ENCODE measurements at regions not wholly inside any gene's neighbourhood (a gene's known extent, or its start where the extent isn't known, plus 50 kb on each side); places are given as distances from the start of the nearest gene placed in this dataset.

DNA sequence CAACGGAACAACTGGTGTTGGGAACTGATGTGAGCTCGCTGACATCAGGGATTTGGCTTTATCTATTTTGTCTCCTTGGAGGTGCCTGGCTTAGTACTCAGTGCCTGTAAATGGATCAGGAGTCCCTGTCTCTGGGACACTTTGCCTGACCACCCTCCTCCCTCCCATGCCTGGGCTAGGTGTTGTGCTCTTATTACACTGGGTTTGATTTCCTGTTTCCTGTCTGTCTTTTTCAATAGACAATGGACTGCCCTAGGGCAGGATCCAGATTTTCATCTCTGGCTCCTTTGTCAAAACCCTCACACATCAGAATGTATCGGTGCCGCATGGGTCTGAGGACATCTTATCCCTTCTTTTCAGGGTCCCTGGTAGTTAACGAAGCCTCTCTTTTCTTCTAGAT is 223.6 kb upstream of the ASIC2 start:
- no peak for DNase-seq

- DNase-seq: no peak
Observed at GRCh38 chr17:33517746-33518145, 224.7 kb upstream of the ASIC2 start.

GRCh38 chr17:33519692-33520091 is 226.6 kb upstream of the ASIC2 start:
- no peak for DNase-seq

- no peak for DNase-seq
Observed at GRCh38 chr17:33520426-33521330, 227.6 kb upstream of the ASIC2 start.

- DNase-seq: no peak
Observed at GRCh38 chr17:33521784-33522183, 228.7 kb upstream of the ASIC2 start.

DNA sequence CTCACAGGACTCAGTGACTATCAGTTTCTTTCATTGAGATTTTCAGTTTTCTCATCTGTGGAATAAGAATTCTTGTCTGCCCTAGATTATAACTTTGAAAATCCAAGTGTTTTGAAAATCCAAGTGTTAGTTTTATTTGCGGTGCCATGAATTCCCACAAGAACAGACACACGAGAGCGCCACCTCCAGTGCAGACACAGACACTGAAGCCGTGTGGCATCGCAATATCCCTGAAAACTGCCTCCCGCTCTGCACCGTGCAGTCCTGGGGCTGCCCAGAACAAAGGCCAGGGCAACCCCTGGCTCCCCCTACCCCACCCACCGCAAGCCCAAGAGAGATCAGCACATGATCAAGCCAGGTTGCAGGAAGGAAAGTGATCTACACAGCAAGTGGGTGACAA is 229.5 kb upstream of the ASIC2 start:
- no peak for DNase-seq

DNA sequence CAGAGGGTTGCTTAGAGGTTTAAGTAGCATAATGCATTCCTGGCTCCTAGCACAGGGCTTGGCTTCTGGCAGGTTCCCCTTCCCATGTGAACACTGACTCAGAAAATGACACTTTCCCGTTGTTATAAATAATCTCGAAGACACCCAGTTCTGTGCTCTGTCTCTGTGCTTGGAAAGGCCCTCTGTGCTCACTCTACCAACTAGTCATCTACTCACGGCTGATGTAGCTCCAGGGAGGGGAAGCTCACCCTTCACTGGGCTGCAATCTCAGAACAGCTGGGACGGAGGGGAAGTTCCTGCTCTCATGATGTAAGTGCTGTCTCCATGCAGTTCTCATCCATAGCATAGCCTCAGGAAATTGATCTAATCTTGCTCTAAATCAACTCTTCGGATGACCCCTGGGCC is 230.5 kb upstream of the ASIC2 start:
- no peak for DNase-seq

DNA sequence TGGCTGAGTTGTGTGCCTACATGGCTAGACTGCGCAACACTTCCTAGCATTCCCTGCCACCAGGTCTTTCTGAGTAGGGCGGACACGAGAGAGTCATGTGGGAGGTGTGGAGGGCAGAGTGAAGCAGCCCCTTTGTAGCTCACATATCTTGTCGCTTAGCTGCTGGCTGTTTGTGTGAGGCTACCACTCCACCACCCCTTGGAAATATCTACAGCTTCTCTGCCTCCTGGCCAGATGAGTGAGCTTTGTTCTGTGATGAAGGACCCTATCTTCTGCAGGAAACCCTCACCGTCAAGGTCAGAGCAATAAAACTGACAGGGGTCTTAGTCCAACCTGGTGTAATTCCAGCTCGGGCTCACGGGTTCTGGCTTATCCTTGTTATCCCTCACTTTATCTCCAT is 232.1 kb upstream of the ASIC2 start:
- no peak for DNase-seq

GRCh38 chr17:33526717-33527116 is 233.6 kb upstream of the ASIC2 start:
- no peak for DNase-seq

GRCh38 chr17:33527290-33527689 is 234.2 kb upstream of the ASIC2 start:
- no peak for DNase-seq

DNA sequence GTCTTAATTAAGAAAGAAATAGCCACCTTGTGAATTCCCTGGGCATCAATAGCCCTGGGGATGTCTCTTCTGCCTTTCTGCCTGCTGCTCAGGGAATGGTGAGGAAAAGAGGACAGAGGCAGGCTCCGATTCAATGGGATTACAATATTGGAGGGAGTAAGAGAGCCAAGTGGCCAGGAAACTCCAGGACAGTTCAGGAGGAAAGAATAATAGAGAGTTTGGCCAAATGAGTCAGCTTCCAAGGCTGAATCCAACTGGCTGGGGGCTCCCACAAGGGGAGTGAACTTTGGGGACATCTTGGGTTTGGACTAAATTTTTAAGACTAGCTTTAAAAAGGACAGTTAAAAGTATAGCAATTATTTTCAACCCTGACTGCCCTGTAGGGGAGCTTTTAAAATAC is 235.8 kb upstream of the ASIC2 start:
- DNase-seq: no peak

DNA sequence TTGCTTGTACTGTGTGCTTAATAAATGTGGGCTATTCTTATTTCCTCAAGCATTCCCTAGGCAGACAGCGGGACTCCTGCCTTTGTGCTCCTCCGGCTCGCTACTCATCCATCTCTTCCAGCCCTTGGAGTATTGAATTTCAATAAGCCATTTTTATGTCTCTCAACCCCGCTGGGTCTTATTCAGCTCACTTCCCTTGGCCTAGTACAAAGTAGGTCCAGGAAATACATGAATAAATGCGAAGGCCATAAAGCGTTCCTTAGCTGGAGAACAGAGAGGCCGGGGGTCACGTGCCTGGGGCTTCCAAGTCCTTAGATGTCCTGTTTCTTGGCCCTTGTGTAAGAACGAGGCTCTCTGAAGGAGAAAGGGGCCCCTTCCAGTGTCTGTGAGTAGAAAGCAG is 236.7 kb upstream of the ASIC2 start:
- DNase-seq: no peak

GRCh38 chr17:33531311-33531710 is 238.2 kb upstream of the ASIC2 start:
- DNase-seq: no peak

DNA sequence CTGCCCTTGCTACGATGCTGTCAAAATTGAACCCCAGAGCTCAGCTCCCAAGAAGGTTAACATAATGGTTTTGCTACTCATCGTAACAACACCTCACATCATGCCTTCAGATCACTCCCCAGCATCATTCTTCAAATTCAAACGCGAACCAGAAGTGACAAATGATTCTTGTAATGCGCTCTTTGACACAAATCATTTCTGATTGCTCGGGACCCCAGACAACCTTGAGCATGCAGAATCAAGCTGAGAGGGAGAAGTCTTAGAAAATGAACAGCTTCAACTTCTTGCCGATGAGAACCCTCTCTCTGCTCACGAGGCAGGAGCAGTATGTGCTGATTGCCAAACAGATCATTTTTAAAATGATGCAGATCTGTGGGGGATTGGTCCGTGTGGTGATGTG is 241.0 kb upstream of the ASIC2 start:
- DNase-seq: no peak

- DNase-seq: no peak
Observed at GRCh38 chr17:33545124-33545523, 252.0 kb upstream of the ASIC2 start.

GRCh38 chr17:33550261-33550660 is 257.2 kb upstream of the ASIC2 start:
- DNase-seq: no peak

DNA sequence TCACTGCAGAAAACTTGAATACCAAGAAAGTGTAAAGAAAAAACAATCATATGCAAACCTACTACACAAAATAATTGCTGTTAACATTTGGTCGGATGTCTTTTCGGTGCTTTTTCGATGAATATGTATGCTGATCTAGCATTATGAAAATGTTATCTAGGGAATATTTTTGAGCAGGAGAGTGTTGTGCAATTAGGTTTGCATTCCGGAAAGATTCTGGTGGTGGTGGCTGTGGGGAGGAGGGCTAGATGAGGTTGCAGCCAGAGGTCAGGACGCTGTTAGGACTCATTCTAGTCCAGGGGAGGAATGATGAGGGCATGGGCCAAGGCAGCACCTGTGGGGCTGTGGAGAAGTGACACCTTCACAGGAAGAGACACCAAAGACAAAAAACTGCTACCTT is 258.0 kb upstream of the ASIC2 start:
- DNase-seq: no peak

DNA sequence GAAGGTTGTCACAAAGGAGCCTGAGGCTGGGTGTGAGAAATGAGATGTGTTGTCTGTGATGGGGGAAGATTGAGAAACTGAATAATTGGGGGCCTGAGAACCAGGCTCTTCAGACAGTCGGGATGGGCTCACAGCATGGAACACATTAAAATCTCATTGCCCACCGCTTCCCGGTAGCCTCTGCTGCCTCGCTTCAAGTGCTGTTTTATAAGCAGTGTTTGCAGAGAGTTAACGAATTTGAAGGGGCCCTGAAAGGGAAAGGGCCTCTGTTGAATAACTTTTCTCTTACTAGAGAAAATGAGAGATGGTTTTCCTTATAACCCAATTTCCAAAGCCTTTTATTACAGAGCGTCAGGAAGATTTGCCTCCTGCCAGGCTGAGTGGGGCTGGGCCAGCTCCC is 258.8 kb upstream of the ASIC2 start:
- DNase-seq: no peak

- DNase-seq: no peak
Observed at GRCh38 chr17:33560165-33560564, 267.1 kb upstream of the ASIC2 start.

- no peak for DNase-seq
Observed at GRCh38 chr17:33560871-33561270, 267.8 kb upstream of the ASIC2 start.

GRCh38 chr17:33561569-33562334 is 268.7 kb upstream of the ASIC2 start:
- no peak for DNase-seq

GRCh38 chr17:33562792-33563191 is 269.7 kb upstream of the ASIC2 start:
- no peak for DNase-seq

DNA sequence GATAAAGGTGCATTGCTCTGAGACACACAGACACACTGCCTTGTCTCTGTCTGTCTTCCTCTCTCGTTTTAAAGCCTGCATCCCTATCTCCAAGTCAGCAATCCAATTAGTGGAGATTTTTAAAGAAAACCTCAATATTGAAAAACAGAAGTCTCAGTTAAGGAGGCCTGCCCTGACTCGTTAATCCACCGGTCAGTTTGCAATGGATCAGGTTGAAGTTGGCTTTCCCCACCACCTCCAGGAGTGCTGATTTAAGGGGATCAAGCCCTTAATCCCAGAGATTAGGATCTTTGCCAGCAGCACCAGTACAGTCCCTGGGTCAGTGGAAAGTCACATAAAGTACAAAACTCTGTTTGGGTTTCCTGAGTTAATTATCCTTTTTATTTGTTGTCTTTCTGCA is 271.1 kb upstream of the ASIC2 start:
- DNase-seq: no peak

- DNase-seq: no peak
Observed at GRCh38 chr17:33567223-33567622, 274.1 kb upstream of the ASIC2 start.
